HG03565 (cell line): ENCODE measurements at regions not wholly inside any gene's neighbourhood (a gene's known extent, or its start where the extent isn't known, plus 50 kb on each side); places are given as distances from the start of the nearest gene placed in this dataset.

Experiments
- ATAC-seq: cut with Tn5 transposase; IDR thresholded peaks from one replicate; pipeline ENCODE4 v1.9.1; 2021; ENCODE audit warnings: mild to moderate bottlenecking, moderate library complexity; ENCODE audit not compliant: unreplicated experiment

- no peak for ATAC-seq
Measured at GRCh38 chr9:13505797-13506196, 226.3 kb upstream of the MPDZ start.

GRCh38 chr9:13503599-13503998 is 224.1 kb upstream of the MPDZ start:
- no peak for ATAC-seq

- no peak for ATAC-seq
Measured at GRCh38 chr9:13502484-13502883, 223.0 kb upstream of the MPDZ start.

GRCh38 chr9:13501018-13501417 is 221.5 kb upstream of the MPDZ start:
- no peak for ATAC-seq

- ATAC-seq, result no peak
Measured at GRCh38 chr9:13500034-13500433, 220.5 kb upstream of the MPDZ start.

GRCh38 chr9:13493697-13494096 is 214.2 kb upstream of the MPDZ start:
- ATAC-seq, result no peak

- no peak for ATAC-seq
Measured at GRCh38 chr9:13491493-13492424, 212.3 kb upstream of the MPDZ start.

GRCh38 chr9:13491138-13491492 is 211.6 kb upstream of the MPDZ start:
- ATAC-seq, result no peak

- ATAC-seq, result no peak
Measured at GRCh38 chr9:13487936-13488335, 208.4 kb upstream of the MPDZ start.

GRCh38 chr9:13487498-13487897 is 208.0 kb upstream of the MPDZ start:
- no peak for ATAC-seq

GRCh38 chr9:13487071-13487470 is 207.6 kb upstream of the MPDZ start:
- ATAC-seq, result no peak

GRCh38 chr9:13485068-13485596 is 205.6 kb upstream of the MPDZ start:
- no peak for ATAC-seq

- no peak for ATAC-seq
Measured at GRCh38 chr9:13484186-13484585, 204.7 kb upstream of the MPDZ start.

- no peak for ATAC-seq
Measured at GRCh38 chr9:13481274-13481673, 201.8 kb upstream of the MPDZ start.

GRCh38 chr9:13480693-13481092 is 201.2 kb upstream of the MPDZ start:
- no peak for ATAC-seq

- ATAC-seq, result no peak
Measured at GRCh38 chr9:13479096-13479495, 199.6 kb upstream of the MPDZ start.

- ATAC-seq, result no peak
Measured at GRCh38 chr9:13478639-13479038, 199.1 kb upstream of the MPDZ start.

GRCh38 chr9:13478160-13478559 is 198.7 kb upstream of the MPDZ start:
- no peak for ATAC-seq

- ATAC-seq, result no peak
Measured at GRCh38 chr9:13470836-13471235, 191.3 kb upstream of the MPDZ start.

GRCh38 chr9:13467157-13467556 is 187.7 kb upstream of the MPDZ start:
- no peak for ATAC-seq

- ATAC-seq, result no peak
Measured at GRCh38 chr9:13461414-13461991, 182.0 kb upstream of the MPDZ start.

- no peak for ATAC-seq
Measured at GRCh38 chr9:13459071-13459470, 179.6 kb upstream of the MPDZ start.
